DND-41 (cell line): ENCODE measurements at regions not wholly inside any gene's neighbourhood (a gene's known extent, or its start where the extent isn't known, plus 50 kb on each side); places are given as distances from the start of the nearest gene placed in this dataset.

Experiments used
- ATAC-seq: fragments of 200-7000 bp; cut with Tn5 transposase; 3 replicates; pipeline ENCODE4 v1.9.1; 2021; ENCODE audit warnings: low read depth; ENCODE audit not compliant: insufficient read depth
- DNase-seq: peaks from one replicate; pipeline ENCODE4 v3.0.0-alpha.2; 2020
- H2AFZ ChIP-seq: 2 replicates; pipeline ENCODE4 v1.6.0; 2012; ENCODE audit warnings: low read depth, low read length
- H3K27ac ChIP-seq: 2 replicates; pipeline ENCODE4 v1.5.1; 2012; ENCODE audit warnings: low read length, inconsistent platforms
- H3K27me3 ChIP-seq: fragments of 200-600 bp; sonication (generic); 2 replicates; pipeline ENCODE4 v1.6.0; 2012; ENCODE audit warnings: low read length, mild to moderate bottlenecking, inconsistent platforms; ENCODE audit not compliant: insufficient read depth, poor library complexity
- H3K36me3 ChIP-seq: 2 replicates; pipeline ENCODE4 v1.5.1; 2012; ENCODE audit warnings: low read length, inconsistent platforms; ENCODE audit not compliant: insufficient read depth
- H3K4me1 ChIP-seq: 2 replicates; pipeline ENCODE4 v1.5.1; 2012; ENCODE audit warnings: mild to moderate bottlenecking, low read length; ENCODE audit not compliant: insufficient read depth
- H3K4me2 ChIP-seq: 2 replicates; pipeline ENCODE4 v1.6.0; 2012; ENCODE audit warnings: mild to moderate bottlenecking, moderate library complexity, low read length, inconsistent platforms; ENCODE audit not compliant: insufficient read depth
- H3K4me3 ChIP-seq, 2 experiments: fragments of 200-600 bp in 1 of 2; shearing (Covaris generic) in 1 of 2; 2 replicates each; pipeline ENCODE4 v1.5.1; 2012 to 2016; ENCODE audit warnings: inconsistent platforms in 2 of 2, low read length in 2 of 2, mild to moderate bottlenecking in 2 of 2, low read depth in 1 of 2, moderate library complexity in 1 of 2
- H3K79me2 ChIP-seq: 2 replicates; pipeline ENCODE4 v1.6.0; 2012; ENCODE audit warnings: low read length, inconsistent platforms; ENCODE audit not compliant: insufficient read depth
- H3K9ac ChIP-seq: 2 replicates; pipeline ENCODE4 v1.6.0; 2012; ENCODE audit warnings: low read depth, mild to moderate bottlenecking, inconsistent platforms, low read length, moderate library complexity
- H3K9me3 ChIP-seq: 2 replicates; pipeline ENCODE4 v1.5.1; 2012; ENCODE audit warnings: low read length, moderate library complexity, mild to moderate bottlenecking, inconsistent platforms; ENCODE audit not compliant: insufficient read depth, severe bottlenecking
- H4K20me1 ChIP-seq: 2 replicates; pipeline ENCODE4 v1.6.0; 2012; ENCODE audit warnings: low read length; ENCODE audit not compliant: insufficient read depth
- CTCF ChIP-seq: IDR thresholded peaks from 2 replicates; pipeline ENCODE4 v1.5.1; 2012; ENCODE audit warnings: borderline replicate concordance, low read length, moderate library complexity, mild to moderate bottlenecking; ENCODE audit not compliant: poor library complexity, severe bottlenecking; ENCODE audit errors: extremely low read depth
- EZH2 ChIP-seq: IDR thresholded peaks from 3 replicates; pipeline ENCODE4 v1.6.1; 2012; ENCODE audit warnings: borderline replicate concordance, low read depth, mild to moderate bottlenecking, moderate library complexity, low read length, inconsistent platforms; ENCODE audit not compliant: severe bottlenecking

GRCh38 chr7:155947051-155947450, 134.8 kb upstream of the SHH start:
- Histone ChIP-seq H2AFZ (no peak overlapping the region), H4K20me1 (no peaks in the 10 kb centered on the region; the same call in 1 of the 2 replicates), H3K4me1 (no peaks in the 10 kb centered on the region), H3K27me3 (peaks cover 4% of the 10 kb centered on the region), H3K79me2 (no peaks in the 10 kb centered on the region), H3K9me3 (no peaks in the 10 kb centered on the region), H3K27ac (no peak overlapping the region), H3K36me3 (no peaks in the 10 kb centered on the region), H3K4me3 (no peak overlapping the region), H3K9ac (no peak overlapping the region), H3K4me2 (no peak overlapping the region)
- no peak for TF ChIP-seq CTCF
- ATAC-seq (no peak), DNase-seq (no peak)

GRCh38 chr7:155945670-155946325, 133.5 kb upstream of the SHH start:
- H3K9ac ChIP-seq, result no peak overlapping the region
- TF ChIP-seq CTCF (no peak), EZH2 (no peak)
- peaks cover 2% of the 10 kb centered on the region for H3K27me3 ChIP-seq
- no peak for ATAC-seq
- H3K4me2 ChIP-seq, result no peak overlapping the region
- H2AFZ ChIP-seq, result no peak overlapping the region
- no peak overlapping the region for H3K4me3 ChIP-seq
- no peaks in the 10 kb centered on the region for H3K9me3 ChIP-seq
- no peak overlapping the region for H3K27ac ChIP-seq
- H3K36me3 ChIP-seq, result no peaks in the 10 kb centered on the region
- H3K4me1 ChIP-seq, result no peaks in the 10 kb centered on the region
- H4K20me1 ChIP-seq, result no peaks in the 10 kb centered on the region; the same call in 1 of the 2 replicates
- no peak for DNase-seq
- no peaks in the 10 kb centered on the region for H3K79me2 ChIP-seq

- Histone ChIP-seq H3K79me2 (no peaks in the 10 kb centered on the region), H2AFZ (no peak overlapping the region; the same call in 1 of the 2 replicates), H3K27me3 (peaks cover 6% of the 10 kb centered on the region), H3K9me3 (no peaks in the 10 kb centered on the region), H3K4me2 (no peak overlapping the region), H4K20me1 (no peaks in the 10 kb centered on the region), H3K9ac (no peak overlapping the region), H3K4me1 (no peaks in the 10 kb centered on the region), H3K27ac (no peak overlapping the region), H3K4me3 (no peak overlapping the region), H3K36me3 (no peaks in the 10 kb centered on the region)
- TF ChIP-seq CTCF (no peak), EZH2 (no peak)
- ATAC-seq, result no peak
- no peak for DNase-seq
Observed at GRCh38 chr7:155944901-155945300, 132.6 kb upstream of the SHH start.
